Neural cell (in vitro differentiated cells): ENCODE measurements at regions not wholly inside any gene's neighbourhood (a gene's known extent, or its start where the extent isn't known, plus 50 kb on each side); places are given as distances from the start of the nearest gene placed in this dataset.

Experiments used
- H2AFZ ChIP-seq: fragments of 200-600, 300-800 bp; sonication (generic), shearing (Covaris generic); 2 replicates; pipeline ENCODE4 v1.6.0; 2014; ENCODE audit warnings: low read depth, mild to moderate bottlenecking, antibody characterized with exemption, low read length, moderate library complexity
- H3F3A ChIP-seq: fragments of 200-600 bp; shearing (Covaris generic); 2 replicates; pipeline ENCODE4 v1.6.1; 2016; ENCODE audit warnings: mild to moderate bottlenecking, moderate library complexity, mixed read lengths, antibody characterized with exemption, low read length; ENCODE audit not compliant: insufficient read depth, poor library complexity, severe bottlenecking
- H3K27ac ChIP-seq: fragments of 200-600, 300-800 bp; sonication (generic), shearing (Covaris generic); 2 replicates; pipeline ENCODE4 v1.5.1; 2014; ENCODE audit warnings: mild to moderate bottlenecking, low read length, moderate library complexity
- H3K27me3 ChIP-seq: fragments of 300-800, 200-600 bp; sonication (generic), shearing (Covaris generic); 2 replicates; pipeline ENCODE4 v1.6.0; 2014; ENCODE audit warnings: mild to moderate bottlenecking, low read depth, low read length, moderate library complexity; ENCODE audit not compliant: insufficient read depth
- H3K36me3 ChIP-seq: fragments of 300-800, 200-600 bp; sonication (generic), shearing (Covaris generic); 2 replicates; pipeline ENCODE4 v1.5.1; 2014; ENCODE audit warnings: mild to moderate bottlenecking, antibody characterized with exemption, low read length, moderate library complexity; ENCODE audit not compliant: insufficient read depth
- H3K4me2 ChIP-seq: fragments of 300-800, 200-600 bp; sonication (generic), shearing (Covaris generic); 2 replicates; pipeline ENCODE4 v1.6.0; 2014; ENCODE audit warnings: mild to moderate bottlenecking, low read length
- H3K4me3 ChIP-seq: fragments of 300-800, 200-600 bp; sonication (generic), shearing (Covaris generic); 2 replicates; pipeline ENCODE4 v1.5.1; 2014; ENCODE audit warnings: mild to moderate bottlenecking, low read length, moderate library complexity
- H3K79me2 ChIP-seq: fragments of 200-600 bp; shearing (Covaris generic); replicated peaks from 2 replicates; pipeline ENCODE4 v1.6.0; 2014; ENCODE audit warnings: mild to moderate bottlenecking, low read length, moderate library complexity; ENCODE audit not compliant: insufficient read depth
- H3K9ac ChIP-seq: fragments of 300-800, 200-600 bp; sonication (generic), shearing (Covaris generic); 2 replicates; pipeline ENCODE4 v1.6.1; 2016; ENCODE audit warnings: mild to moderate bottlenecking, low read length, mixed read lengths
- H3K9me2 ChIP-seq: fragments of 200-600 bp; shearing (Covaris generic); 2 replicates; pipeline ENCODE4 v1.6.1; 2016; ENCODE audit warnings: mild to moderate bottlenecking, low read length, mixed read lengths; ENCODE audit not compliant: insufficient read depth
- H3K9me3 ChIP-seq: fragments of 200-600, 300-800 bp; sonication (generic), shearing (Covaris generic); 2 replicates; pipeline ENCODE4 v1.6.1; 2016; ENCODE audit warnings: mild to moderate bottlenecking, mixed run types, low read length, moderate library complexity, mixed read lengths
- H4K20me1 ChIP-seq: fragments of 200-600 bp; shearing (Covaris generic); 2 replicates; pipeline ENCODE4 v1.6.1; 2016; ENCODE audit warnings: mild to moderate bottlenecking, mixed run types; ENCODE audit not compliant: insufficient read depth
- EP300 ChIP-seq: fragments of 450-650 bp; conservative IDR thresholded peaks from 2 replicates; pipeline ENCODE4 v1.6.1; 2014; ENCODE audit warnings: antibody characterized with exemption, mild to moderate bottlenecking, moderate library complexity; ENCODE audit not compliant: poor library complexity, severe bottlenecking
- EZH2 ChIP-seq: fragments of 200-600, 300-800 bp; shearing (Covaris generic), sonication (generic); IDR thresholded peaks from 2 replicates; pipeline ENCODE4 v1.6.1; 2014; ENCODE audit warnings: antibody characterized with exemption, low read length, borderline replicate concordance, mild to moderate bottlenecking; ENCODE audit not compliant: insufficient read depth, poor library complexity, severe bottlenecking
- MXI1 ChIP-seq: fragments of 450-650 bp; conservative IDR thresholded peaks from 2 replicates; pipeline ENCODE4 v1.6.1; 2014; ENCODE audit warnings: antibody characterized with exemption, mild to moderate bottlenecking; ENCODE audit not compliant: poor library complexity, severe bottlenecking
- POLR2AphosphoS5 ChIP-seq: IDR thresholded peaks from 2 replicates; pipeline ENCODE4 v1.6.1; 2012
- RAD21 ChIP-seq: fragments of 450-650 bp; conservative IDR thresholded peaks from 2 replicates; pipeline ENCODE4 v1.6.1; 2014; ENCODE audit warnings: antibody characterized with exemption, mild to moderate bottlenecking, moderate library complexity
- REST ChIP-seq: IDR thresholded peaks from 2 replicates; pipeline ENCODE4 v1.6.1; 2012; ENCODE audit warnings: borderline replicate concordance
- SMC3 ChIP-seq: fragments of 450-650 bp; conservative IDR thresholded peaks from 2 replicates; pipeline ENCODE4 v1.6.1; 2014; ENCODE audit warnings: antibody characterized with exemption, mild to moderate bottlenecking, moderate library complexity; ENCODE audit not compliant: poor library complexity
- TAF1 ChIP-seq: IDR thresholded peaks from 2 replicates; pipeline ENCODE4 v1.6.1; 2012; ENCODE audit warnings: low read depth
- TF ChIP-seq, protein P1 (sequence below): fragments of 450-650 bp; IDR thresholded peaks from 2 replicates; pipeline ENCODE4 v1.5.1; 2014; ENCODE audit warnings: antibody characterized with exemption, mild to moderate bottlenecking, moderate library complexity; ENCODE audit not compliant: poor library complexity, severe bottlenecking

DNA sequence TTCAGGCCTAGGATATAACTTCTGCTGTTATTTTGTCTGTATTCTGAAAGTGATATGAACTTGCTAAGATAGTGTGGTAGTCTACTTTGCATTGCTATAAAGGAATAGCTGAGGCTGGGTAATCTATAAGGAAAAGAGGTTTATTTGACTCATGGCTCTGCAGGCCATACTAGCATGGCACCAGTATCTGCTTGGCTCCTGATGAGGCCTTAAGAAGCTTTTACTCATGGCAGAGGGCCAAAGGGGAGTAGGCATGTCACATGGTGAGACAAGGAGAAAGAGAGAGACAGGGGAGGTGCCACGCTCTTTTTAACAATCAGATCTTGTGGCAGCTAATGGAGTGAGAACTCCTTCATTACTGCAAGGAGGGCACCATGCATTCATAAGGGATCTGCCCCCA lies 247.3 kb downstream of the GPAT3 start:
- Histone ChIP-seq H3K27me3 (no peaks in the 10 kb centered on the region), H3K4me2 (no peak overlapping the region), H2AFZ (no peak overlapping the region), H3K9me2 (no peaks in the 10 kb centered on the region), H3K79me2 (no peaks in the 10 kb centered on the region), H3K9ac (no peak overlapping the region), H3K9me3 (no peaks in the 10 kb centered on the region), H3K27ac (no peak overlapping the region), H4K20me1 (no peaks in the 10 kb centered on the region), H3K4me3 (no peak overlapping the region), H3K36me3 (no peaks in the 10 kb centered on the region), H3F3A (no peaks in the 10 kb centered on the region)
- no peak for TF ChIP-seq MXI1
- TF ChIP-seq, protein P1, sequence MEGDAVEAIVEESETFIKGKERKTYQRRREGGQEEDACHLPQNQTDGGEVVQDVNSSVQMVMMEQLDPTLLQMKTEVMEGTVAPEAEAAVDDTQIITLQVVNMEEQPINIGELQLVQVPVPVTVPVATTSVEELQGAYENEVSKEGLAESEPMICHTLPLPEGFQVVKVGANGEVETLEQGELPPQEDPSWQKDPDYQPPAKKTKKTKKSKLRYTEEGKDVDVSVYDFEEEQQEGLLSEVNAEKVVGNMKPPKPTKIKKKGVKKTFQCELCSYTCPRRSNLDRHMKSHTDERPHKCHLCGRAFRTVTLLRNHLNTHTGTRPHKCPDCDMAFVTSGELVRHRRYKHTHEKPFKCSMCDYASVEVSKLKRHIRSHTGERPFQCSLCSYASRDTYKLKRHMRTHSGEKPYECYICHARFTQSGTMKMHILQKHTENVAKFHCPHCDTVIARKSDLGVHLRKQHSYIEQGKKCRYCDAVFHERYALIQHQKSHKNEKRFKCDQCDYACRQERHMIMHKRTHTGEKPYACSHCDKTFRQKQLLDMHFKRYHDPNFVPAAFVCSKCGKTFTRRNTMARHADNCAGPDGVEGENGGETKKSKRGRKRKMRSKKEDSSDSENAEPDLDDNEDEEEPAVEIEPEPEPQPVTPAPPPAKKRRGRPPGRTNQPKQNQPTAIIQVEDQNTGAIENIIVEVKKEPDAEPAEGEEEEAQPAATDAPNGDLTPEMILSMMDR = no peak
- no peak for TF ChIP-seq EZH2
- no peak for TF ChIP-seq SMC3
- TF ChIP-seq POLR2AphosphoS5 = no peak
- no peak for TF ChIP-seq REST
- TF ChIP-seq RAD21 = no peak
- TF ChIP-seq EP300 = no peak
- no peak for TF ChIP-seq TAF1

DNA sequence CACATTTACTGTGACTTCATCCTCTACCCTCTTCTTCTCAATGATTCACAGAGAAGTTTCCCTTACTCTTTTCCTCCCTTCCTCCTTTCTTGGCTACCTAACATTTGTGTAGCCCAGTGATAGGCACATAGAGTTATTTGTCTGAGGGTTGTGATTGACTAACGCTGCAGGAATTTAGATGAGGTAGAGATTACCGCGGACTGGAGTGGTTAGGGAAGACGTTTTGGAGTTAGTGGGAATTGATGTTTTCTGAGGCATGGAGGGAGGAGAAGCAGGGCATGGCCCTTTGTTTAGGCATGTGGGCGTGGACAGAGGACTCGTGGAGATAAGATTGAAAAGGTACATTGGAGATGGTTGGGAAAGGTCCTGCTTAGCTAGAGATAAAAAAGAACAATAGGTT lies 246.7 kb downstream of the GPAT3 start:
- no peaks in the 10 kb centered on the region for H3K79me2 ChIP-seq

More for the DNA sequence above, 246.7 kb downstream of the GPAT3 start:
- Histone ChIP-seq H3K9ac (no peak overlapping the region), H2AFZ (no peak overlapping the region), H3K9me2 (no peaks in the 10 kb centered on the region), H3K4me3 (no peak overlapping the region), H3K27ac (no peak overlapping the region), H3F3A (no peaks in the 10 kb centered on the region), H3K27me3 (no peaks in the 10 kb centered on the region), H3K4me2 (no peak overlapping the region), H4K20me1 (no peaks in the 10 kb centered on the region), H3K36me3 (no peaks in the 10 kb centered on the region), H3K9me3 (no peaks in the 10 kb centered on the region)
- TF ChIP-seq EZH2 (no peak), RAD21 (no peak), EP300 (no peak), SMC3 (no peak), MXI1 (no peak), POLR2AphosphoS5 (no peak), TAF1 (no peak)
- TF ChIP-seq, protein P1 = no peak
